GM21447 (cell line): ENCODE measurements at regions not wholly inside any gene's neighbourhood (a gene's known extent, or its start where the extent isn't known, plus 50 kb on each side); places are given as distances from the start of the nearest gene placed in this dataset.
A peak's percentile ranks its signal among the peaks of the same experiment; 100 is the strongest.
"Not testable (repeated sequence)": the region's sequence is repeated elsewhere in the genome, so short reads cannot be mapped to it uniquely, and the experiment has no call there.

Experiments used
- ATAC-seq: cut with Tn5 transposase; IDR thresholded peaks from one replicate; pipeline ENCODE4 v1.9.1; 2021; ENCODE audit not compliant: unreplicated experiment

DNA sequence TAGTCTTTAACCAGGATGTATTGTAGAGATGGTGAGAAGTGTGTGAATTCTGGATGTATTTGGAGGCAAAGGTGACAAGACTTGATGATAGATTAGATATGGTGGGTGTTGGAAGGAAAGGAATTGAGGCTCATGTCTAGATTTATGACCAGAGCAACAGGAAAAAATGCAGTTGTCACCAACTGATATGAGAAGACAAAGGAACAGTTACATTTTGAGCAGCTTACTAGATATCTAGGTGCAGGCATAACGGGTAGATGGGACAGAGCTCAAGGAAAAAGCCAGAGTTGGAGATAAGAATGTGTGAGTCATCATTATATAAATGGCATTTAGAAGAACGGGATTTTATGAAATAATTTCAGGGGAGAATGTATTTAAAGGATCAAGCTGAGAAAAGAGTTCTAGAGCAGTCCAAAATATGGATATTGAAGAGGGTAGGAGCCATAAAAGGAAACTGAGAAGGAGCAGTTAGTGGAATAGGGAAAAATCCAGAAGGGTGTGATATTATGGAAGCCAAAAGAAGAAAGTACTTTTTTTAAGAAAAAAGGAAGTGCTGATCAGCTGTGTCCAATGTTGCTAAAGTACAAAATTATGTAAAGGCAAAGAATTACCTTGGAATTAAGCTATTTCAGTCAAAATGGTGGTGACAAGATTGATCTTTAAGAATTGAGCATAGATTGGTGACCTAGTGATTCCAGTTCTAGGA is 262.5 kb downstream of the CGGBP1 start:
- no peak for ATAC-seq

DNA sequence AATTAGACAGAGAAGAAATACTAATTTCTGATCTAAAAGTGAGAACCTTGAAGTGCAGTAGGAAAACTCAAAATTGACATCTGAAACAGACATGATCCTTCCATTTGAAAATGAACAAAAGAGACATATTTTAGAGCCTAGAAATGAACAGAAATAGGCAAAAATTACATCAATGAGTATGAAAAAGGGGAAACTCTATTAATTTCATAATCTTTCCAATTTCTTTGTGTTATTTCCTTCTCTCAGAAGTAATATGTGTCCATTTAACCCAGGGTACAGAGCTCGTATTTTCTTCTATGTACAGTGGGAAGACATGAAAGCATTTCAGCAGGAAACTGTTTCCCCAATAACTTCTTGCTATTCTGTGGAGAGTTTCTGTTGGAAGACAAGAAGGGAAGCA is 263.1 kb downstream of the CGGBP1 start:
- no peak for ATAC-seq

DNA sequence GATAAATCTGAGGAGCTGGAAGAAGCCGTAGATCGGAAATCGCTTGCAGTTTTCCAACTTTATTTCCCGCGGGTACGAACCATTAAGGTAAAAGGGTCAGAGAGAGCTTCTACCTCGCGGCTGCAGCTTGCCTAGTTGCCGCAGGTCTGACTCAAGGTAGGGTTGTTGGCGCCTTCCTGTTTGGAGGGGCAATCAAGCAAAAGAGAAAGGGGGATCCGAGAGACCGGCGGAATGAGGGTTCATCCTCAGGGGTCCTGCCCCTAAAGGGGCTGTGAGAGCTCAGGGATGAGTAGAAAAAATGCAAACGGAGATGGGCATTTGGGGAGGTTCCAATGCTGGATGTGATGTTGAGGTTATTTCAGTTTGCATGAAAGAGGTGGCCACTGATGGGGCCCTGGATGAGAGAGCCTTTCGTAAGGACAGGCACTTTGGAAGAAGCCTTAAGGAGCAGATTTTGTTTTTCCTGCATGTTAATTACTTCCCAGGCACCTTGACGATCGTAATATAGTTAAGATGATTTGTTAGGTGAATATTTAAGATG is 265.4 kb downstream of the CGGBP1 start:
- no peak for ATAC-seq

DNA sequence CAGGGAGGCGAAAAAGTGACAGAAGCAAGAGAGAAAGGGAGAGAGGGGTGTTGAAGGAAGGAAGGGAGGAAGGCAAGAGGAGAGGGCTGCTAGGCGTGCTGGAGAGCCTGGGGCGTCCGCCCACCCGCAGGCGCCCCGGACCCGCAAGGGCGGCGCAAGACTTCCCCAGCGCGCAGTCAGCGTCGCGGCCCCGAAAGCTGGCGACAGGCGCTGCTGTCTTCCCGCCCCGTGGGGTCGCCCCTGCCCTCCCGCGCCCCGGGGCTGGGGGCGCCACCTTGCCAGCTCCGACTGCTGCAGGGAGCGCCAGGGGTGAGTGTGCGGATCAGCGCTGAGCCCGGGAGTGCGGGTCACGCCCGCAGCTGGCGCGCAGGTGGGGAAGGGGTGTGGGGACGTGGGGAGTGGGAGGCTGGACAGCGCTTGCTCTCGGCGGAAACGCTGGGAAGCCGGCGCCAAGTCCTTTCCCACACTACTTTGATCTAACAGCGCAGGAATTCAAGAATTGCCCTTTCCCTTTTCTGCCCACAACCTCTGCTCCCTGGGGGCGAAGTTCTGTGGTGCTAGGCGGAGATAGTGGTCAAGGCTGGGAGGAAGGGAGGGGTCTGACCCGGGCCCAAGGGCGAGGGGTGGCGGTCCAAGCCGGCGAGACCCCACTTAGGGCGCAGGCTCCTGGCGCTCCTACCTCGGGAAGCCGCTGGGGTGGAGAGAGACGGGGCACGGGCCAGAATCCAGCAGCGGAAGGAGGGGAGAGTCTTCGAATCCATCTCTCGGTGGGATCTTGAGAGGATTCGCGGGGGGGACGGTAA is 266.1 kb downstream of the CGGBP1 start, which contains the start of gene HTR1F:
Gene HTR1F, plus strand, starts transcription at position 173 of the 803 bp plus-strand sequence.
- ATAC-seq: no peak

DNA sequence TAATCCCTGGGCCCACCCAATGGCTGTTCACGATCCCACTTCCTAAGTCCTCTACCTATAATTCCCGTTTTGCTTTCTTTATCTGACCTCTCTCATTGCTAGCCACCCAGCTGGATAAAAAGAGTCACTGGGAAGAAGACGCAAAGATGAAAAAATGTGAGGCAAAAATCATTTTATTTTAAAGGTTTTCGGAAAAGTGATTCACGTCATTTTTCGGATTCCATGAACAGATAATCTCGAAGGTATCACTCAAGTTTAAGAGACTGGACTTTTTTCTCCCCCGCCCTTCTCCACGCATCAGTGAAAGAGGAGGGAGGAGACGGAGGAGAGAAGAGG is 266.6 kb downstream of the CGGBP1 start:
- ATAC-seq: no peak

DNA sequence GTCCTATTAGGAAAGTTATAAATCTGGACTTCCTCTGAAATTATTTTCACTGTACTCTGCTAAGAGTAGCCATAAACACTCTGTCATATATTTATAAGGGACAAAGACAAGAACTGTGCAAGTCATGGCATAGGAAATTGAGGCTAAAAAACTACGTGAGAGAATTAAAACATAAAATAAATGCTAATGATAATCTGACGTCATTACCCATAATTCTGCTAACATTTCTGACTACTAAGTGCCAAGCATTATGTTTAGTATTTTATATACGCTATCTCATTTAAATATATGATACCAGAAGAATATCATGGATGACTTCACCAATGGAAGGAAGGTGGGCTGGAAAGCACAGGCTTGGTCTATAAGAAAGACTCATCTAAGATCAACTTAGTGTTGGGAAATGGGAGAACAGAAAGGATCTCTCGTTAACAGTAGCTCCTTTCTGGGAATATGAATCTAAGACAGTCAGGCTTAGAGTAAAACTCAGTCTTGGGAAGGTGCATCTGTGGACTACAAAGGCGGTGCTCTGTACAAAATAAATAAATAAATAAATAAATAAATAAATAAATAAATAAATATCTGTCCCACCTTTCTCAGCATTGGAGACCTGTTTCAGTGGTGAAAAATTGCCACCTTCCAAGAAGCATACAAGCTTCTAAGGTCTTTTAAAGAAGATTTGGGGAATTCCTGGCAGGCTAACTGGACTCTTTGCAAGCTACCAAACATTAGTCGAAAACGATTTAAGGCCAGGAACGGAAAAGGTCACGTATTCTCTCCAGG is 267.4 kb downstream of the CGGBP1 start:
- ATAC-seq: no peak

DNA sequence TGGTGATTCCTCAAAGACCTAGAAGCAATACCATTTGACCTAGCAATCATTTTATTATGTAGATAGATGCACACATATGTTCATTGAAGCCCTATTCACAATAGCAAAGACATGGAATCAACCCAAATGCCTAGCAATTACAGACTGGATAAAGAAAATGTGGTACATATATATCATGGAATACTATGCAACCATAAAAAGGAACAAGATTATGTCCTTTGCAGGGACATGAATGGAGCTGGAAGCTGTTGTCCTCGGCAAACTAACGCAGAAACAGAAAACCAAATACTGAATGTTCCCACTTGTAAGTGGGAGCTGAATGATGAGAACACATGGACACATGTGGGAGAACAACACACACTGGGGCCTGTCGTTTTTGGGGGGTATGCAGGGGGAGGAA is 269.8 kb downstream of the CGGBP1 start:
- not testable (repeated sequence) for ATAC-seq

DNA sequence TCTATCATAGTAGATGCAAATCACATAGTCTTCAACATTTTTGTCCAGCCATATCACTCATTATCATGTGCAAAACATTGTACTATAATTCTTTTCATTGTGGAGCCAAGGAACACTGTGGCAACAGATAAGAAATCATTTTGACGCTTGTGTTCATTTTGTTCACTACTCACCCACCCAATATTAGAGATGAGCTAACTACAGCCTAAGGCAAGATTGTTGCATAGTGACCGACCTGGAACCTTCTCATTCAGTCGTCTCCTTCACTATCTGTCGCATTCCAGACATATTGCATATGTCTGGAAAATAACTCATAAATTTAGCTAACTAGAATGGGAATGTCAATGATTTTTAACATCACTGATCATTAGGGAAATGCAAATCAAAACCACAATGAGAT is 270.3 kb downstream of the CGGBP1 start:
- no peak for ATAC-seq

DNA sequence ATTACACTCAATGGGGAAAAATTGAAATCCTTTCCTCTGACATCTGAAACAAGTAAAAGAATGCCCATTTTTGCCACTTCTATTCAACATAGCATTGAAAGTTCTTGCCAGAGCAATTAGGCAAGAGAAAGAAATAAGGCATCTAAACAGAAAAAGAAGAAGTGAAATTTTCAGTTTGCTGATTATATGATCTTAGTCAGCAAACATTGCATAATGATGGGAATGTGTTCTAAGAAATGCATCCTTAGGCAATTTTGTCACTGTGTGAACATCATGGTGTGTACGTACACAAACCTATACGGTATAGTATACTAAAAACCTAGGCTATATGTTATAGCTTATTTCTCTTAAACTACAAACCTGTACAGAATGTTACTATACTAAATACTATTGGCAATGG is 278.0 kb downstream of the CGGBP1 start:
- no peak for ATAC-seq

DNA sequence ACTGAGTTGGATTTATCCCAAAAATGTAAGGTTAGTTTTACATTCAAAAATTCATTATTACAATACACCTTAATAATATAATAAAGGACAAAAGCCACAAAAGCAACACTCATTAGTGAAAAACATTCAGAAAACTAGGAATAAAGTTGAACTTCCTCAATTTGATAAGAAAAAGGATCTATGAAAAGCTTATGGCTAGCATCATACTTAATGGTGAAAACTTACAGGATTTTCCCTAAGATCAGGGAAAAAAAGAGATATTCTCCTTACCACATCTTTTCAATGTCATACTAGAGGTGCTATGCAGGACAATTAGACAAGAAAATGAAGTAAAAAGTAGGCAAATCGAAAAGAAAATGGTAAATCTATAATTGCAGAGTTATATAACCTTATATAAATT is 279.9 kb downstream of the CGGBP1 start:
- ATAC-seq: no peak

DNA sequence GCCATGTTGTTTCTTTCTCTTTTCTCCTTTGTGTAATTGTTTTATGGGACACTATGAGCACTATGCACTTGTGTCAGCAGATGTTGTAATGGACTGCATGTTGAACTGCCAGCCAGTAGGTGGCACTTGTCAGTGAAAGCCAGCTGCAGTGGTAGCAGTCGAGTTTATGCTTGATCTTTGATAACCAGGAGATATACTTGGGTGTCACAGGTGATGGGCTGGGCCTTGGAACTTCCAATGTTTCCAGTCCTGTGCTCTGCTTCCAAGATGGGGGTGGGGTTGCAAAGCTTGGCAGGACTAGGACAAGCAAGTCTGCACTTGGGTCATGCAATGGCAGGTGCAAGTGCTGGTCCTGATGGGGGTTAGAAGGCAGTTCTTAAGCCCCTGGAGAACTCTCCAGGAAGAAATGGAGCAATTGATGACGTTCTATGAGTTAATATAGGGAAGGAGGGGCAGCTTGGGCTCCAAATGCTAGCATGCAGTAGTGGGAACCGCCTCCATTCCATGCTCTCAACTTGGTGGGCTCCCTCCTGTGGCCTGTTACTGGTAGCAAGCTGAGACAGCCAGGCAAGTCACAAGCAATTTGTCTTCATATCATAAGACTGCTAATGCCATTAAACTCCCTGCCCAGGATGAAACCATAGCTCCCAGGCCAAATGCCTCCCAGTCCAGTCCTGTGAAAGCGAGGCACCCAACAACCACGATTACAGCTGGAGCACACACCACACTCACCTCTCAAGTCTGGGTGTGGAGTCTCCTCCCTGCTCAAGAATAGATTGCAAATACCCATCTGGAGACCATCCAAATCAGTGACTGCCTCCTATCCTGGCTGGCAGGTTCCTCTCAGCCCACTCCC is 287.2 kb downstream of the CGGBP1 start:
- peak; percentile 98 for ATAC-seq

DNA sequence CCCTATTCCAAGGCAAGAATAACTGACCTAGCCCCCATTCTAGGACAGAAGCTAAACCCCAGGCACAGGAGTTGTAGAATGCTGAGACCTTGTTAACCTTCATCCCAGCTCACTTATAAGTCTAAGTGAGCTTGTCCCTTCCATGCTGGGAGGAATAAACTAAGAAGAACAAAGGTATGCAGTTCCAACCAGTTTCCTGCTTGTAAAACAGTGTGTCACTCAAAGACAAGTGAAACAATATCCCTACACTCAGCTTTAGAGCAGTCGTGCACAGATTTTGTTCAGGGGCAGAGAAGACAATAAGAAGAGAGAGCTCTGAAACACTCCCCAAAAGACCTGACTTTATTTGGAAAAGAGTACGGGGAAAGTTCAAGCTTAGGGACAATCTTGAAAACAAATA is 292.1 kb downstream of the CGGBP1 start:
- no peak for ATAC-seq

DNA sequence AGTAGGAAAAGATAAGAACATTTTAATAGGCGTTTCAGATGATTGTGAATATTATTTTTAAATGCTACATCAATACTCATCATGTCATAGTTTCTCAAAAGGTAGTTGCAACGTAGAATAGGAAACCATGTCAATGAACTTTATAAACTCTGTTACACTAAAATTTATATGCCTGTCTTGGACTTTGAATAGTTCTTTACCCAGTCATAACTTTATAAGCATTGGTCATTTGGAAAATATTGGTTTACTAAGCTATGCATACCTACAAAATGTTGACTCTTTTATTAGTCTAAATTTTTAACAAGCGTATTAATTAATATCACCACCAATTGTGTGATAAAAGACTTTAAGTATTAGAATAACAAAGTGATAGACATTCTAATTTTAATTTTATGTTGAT is 293.5 kb downstream of the CGGBP1 start:
- ATAC-seq: no peak

DNA sequence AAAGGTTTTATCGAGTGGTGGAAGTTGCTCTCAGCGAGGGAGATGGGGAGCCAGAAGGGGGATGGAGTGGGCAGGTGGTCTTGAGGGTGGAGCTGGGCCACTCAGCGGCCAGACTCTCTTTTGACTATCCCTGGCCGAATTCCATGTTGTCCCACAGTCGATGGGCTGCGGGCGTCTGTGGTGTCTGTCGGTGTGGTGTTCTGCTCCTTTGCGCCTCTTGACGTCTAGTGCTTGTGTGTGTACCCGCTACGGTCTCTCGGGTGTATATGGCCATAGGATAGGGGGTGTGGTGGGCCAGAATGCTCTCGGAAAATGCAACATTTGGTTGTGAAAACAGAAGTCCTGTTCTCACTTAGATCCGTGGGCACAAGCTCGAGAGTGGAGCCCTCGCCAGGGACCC is 297.0 kb downstream of the CGGBP1 start:
- no peak for ATAC-seq

DNA sequence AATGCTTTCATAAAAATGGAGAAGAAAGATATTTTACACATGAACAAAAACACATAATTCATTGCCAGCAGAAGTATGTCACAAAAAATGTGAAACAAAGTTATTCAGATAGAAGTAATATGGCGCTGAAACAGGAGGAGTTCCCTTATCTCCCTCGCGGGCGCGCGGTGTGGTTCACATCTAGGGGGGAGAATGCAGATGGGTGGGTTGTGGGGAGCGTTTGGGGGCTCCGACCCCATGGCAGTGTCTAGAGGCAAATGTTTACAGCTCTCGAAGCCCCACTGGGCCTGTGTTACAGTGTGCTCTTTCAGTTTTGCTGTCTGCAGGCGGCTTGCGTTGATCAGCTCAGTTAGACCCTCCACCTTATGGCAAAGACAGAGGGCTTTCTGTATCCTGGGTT is 297.5 kb downstream of the CGGBP1 start:
- ATAC-seq: no peak

DNA sequence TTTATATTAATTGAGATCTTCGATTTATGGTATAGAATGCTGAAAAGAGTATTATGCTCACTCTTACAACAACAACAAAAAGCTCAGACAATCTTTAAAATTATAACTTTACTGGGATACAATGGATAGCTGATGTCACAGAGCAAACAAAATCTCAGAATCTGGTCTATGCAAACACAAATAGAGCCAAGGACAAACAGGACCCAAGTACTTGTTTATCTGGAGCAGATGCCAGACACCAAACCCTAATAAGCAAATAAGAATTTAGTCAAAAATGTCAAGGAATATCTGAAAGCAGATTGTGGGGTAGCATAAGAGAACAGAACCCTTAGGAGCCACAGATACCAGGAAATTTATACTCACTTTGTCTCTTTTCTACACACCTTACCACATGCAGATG is 302.2 kb downstream of the CGGBP1 start:
- ATAC-seq: no peak

DNA sequence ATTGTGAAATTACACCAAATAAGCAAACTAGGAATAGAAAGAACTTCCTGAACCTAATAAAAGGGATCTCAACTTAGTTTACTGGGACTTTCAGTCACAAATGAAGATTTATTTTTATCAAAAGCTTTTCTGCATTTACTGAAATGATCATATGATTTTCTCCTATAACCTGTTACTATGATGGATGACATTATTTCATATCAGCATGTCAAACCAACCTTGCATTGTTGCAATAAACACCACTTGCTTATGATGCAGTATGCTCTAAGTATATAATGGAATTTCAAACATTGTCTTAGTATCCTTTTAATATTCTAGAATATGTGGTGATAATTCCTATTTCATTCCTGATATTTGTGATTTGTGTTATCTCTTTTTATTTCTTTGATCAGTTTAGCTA is 303.0 kb downstream of the CGGBP1 start:
- ATAC-seq: no peak

DNA sequence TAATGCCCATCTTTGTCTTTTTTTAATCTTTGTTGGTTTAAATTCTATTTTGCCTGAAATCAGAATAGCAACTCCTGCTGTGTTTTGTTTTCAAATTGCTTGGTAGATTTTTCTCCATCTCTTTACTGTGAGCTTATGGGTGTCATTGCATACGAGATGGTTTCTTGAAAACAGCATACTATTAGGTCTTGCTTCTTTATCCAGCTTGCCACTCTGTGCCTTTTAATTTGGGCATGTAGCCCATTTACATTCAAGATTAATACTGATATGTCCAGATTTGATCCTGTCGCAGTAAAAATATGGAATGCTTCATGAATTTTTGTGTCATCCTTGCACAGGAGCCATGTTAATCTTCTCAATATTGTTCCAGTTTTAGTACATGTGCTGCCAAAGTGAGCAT is 316.6 kb downstream of the CGGBP1 start:
- no peak for ATAC-seq

DNA sequence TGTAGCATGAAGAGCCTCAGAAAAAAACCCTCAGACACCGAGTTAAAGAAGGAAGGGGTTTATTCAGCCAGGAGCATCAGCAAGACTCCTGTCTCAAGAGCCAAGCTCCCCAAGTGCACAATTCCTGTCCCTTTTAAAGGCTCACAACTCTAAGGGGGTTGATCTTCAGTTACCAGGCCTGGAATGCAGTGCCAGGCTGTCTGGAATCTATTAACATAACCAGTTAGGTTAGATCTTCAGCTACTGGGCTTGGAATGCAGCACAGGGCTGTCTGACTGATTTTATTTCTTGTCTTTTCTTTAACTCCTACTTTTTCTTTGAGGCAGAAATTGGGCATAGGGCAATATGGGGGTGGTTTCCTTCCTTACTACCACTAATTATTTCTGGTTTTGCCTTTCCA is 317.9 kb downstream of the CGGBP1 start:
- not testable (repeated sequence) for ATAC-seq

DNA sequence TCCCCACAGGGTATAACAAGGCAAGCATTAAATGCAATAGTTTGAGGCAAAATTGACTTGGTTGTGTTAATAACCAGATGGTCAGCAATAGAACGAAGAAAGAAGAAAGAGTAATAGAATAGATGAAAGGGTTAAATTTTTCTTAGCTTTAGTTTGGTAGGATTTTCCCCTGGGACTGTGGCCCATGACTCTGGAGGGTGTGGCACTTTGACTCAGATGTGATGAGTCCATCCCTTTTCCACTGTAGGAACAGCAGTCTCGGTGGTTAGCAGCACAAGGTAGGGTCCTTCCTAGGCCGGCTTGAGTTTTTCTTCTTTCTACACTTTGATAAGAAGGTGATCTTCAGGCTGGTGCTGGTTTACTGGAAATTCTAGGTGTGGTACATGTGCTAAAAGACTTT is 321.0 kb downstream of the CGGBP1 start:
- ATAC-seq: not testable (repeated sequence)
